Thoracic aorta (tissue), 2 donors: ENCODE measurements at regions not wholly inside any gene's neighbourhood (a gene's known extent, or its start where the extent isn't known, plus 50 kb on each side); places are given as distances from the start of the nearest gene placed in this dataset.

Experiments used
- ATAC-seq: fragments of 150-250 bp; one replicate; pipeline ENCODE4 v1.8.0; 2017; ENCODE audit warnings: low read depth; ENCODE audit not compliant: insufficient number of reproducible peaks, low FRiP score
- DNase-seq: peaks from one replicate; pipeline ENCODE4 v3.0.0-alpha.2; 2020; ENCODE audit warnings: low spot score
- H3K27ac ChIP-seq, 2 donors: fragments of 200-600 bp; sonication (generic); 1 replicate in 1 of 2; 2 replicates in 1 of 2; pipeline ENCODE4 v1.5.1; 2016; ENCODE audit warnings: mild to moderate bottlenecking in 2 of 2, moderate library complexity in 2 of 2
- H3K27me3 ChIP-seq: fragments of 200-600 bp; sonication (generic); replicated peaks from 2 replicates; pipeline ENCODE4 v1.6.0; 2016; ENCODE audit warnings: mild to moderate bottlenecking; ENCODE audit not compliant: insufficient read depth
- H3K36me3 ChIP-seq: fragments of 200-600 bp; sonication (generic); one replicate; pipeline ENCODE4 v1.5.1; 2016
- H3K4me1 ChIP-seq, 2 donors: fragments of 200-600 bp; sonication (generic); 1 replicate in 1 of 2; 2 replicates in 1 of 2; pipeline versions ENCODE4 v1.5.1 to v1.6.0; 2016; ENCODE audit warnings: low read depth in 2 of 2, mild to moderate bottlenecking in 1 of 2; ENCODE audit not compliant: control insufficient read depth in 1 of 2
- H3K4me3 ChIP-seq: fragments of 200-600 bp; sonication (generic); 2 replicates; pipeline ENCODE4 v1.5.1; 2016; ENCODE audit warnings: mild to moderate bottlenecking
- H3K9me3 ChIP-seq: fragments of 200-600 bp; sonication (generic); 2 replicates; pipeline ENCODE4 v1.5.1; 2016
- TF ChIP-seq, protein P1 (sequence below): fragments of 200-600 bp; sonication (generic); IDR thresholded peaks from one replicate; pipeline ENCODE4 v1.5.1; 2019; ENCODE audit warnings: antibody characterized with exemption

GRCh38 chr6:122322824-122323223 lies 76.6 kb upstream of the HSF2 start:
- ATAC-seq = no peak
- peaks cover 10 to 22% of the 10 kb centered on the region in 2 donors for H3K4me1 ChIP-seq
- TF ChIP-seq, protein P1, sequence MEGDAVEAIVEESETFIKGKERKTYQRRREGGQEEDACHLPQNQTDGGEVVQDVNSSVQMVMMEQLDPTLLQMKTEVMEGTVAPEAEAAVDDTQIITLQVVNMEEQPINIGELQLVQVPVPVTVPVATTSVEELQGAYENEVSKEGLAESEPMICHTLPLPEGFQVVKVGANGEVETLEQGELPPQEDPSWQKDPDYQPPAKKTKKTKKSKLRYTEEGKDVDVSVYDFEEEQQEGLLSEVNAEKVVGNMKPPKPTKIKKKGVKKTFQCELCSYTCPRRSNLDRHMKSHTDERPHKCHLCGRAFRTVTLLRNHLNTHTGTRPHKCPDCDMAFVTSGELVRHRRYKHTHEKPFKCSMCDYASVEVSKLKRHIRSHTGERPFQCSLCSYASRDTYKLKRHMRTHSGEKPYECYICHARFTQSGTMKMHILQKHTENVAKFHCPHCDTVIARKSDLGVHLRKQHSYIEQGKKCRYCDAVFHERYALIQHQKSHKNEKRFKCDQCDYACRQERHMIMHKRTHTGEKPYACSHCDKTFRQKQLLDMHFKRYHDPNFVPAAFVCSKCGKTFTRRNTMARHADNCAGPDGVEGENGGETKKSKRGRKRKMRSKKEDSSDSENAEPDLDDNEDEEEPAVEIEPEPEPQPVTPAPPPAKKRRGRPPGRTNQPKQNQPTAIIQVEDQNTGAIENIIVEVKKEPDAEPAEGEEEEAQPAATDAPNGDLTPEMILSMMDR = no peak
- H3K27me3 ChIP-seq = no peaks in the 10 kb centered on the region
- no peak overlapping the region for H3K27ac ChIP-seq
- no peaks in the 10 kb centered on the region for H3K36me3 ChIP-seq
- H3K9me3 ChIP-seq = no peaks in the 10 kb centered on the region
- peak overlapping the region; percentile 69 for H3K4me3 ChIP-seq
- no peak for DNase-seq

- DNase-seq = no peak
- peaks cover 10 to 18% of the 10 kb centered on the region in 2 donors for H3K4me1 ChIP-seq
- TF ChIP-seq, protein P1 = no peak
- H3K27me3 ChIP-seq = no peaks in the 10 kb centered on the region
- ATAC-seq = no peak
- H3K9me3 ChIP-seq = no peaks in the 10 kb centered on the region
- H3K36me3 ChIP-seq = no peaks in the 10 kb centered on the region
- H3K4me3 ChIP-seq = peak overlapping the region; percentile 69
- H3K27ac ChIP-seq = no peak overlapping the region
These were observed 76.1 kb upstream of the HSF2 start for GRCh38 chr6:122323361-122323760.

GRCh38 chr6:122330315-122330714 lies 69.1 kb upstream of the HSF2 start:
- Histone ChIP-seq H3K4me1 (no peaks in the 10 kb centered on the region), H3K27ac (no peak overlapping the region), H3K36me3 (no peaks in the 10 kb centered on the region), H3K27me3 (no peaks in the 10 kb centered on the region), H3K9me3 (no peaks in the 10 kb centered on the region), H3K4me3 (no peak overlapping the region)
- DNase-seq (no peak), ATAC-seq (no peak)
- TF ChIP-seq, protein P1 = no peak

- Histone ChIP-seq H3K4me1 (no peaks in the 10 kb centered on the region), H3K36me3 (no peaks in the 10 kb centered on the region), H3K4me3 (no peak overlapping the region), H3K9me3 (no peaks in the 10 kb centered on the region), H3K27me3 (no peaks in the 10 kb centered on the region), H3K27ac (no peak overlapping the region)
- TF ChIP-seq, protein P1 = no peak
- no peak for ATAC-seq
- DNase-seq = no peak
These were observed 61.8 kb upstream of the HSF2 start for GRCh38 chr6:122337645-122338044.

- ATAC-seq (no peak), DNase-seq (no peak)
- Histone ChIP-seq H3K27ac (no peak overlapping the region), H3K9me3 (no peaks in the 10 kb centered on the region), H3K27me3 (no peaks in the 10 kb centered on the region), H3K4me1 (no peaks in the 10 kb centered on the region), H3K36me3 (no peaks in the 10 kb centered on the region), H3K4me3 (no peak overlapping the region)
- TF ChIP-seq, protein P1 = no peak
These were observed 59.8 kb upstream of the HSF2 start for GRCh38 chr6:122339661-122340060.
